ENCODE measurements at regions not wholly inside any gene's neighbourhood (a gene's known extent, or its start where the extent isn't known, plus 50 kb on each side); places are given as distances from the start of the nearest gene placed in this dataset.

- no peak for TF ChIP-seq CTCF (IDR thresholded peaks at IDR 0.05)
- TF ChIP-seq POLR2AphosphoS5 (IDR thresholded peaks at IDR 0.05), result no peak
- TF ChIP-seq POLR2A (IDR thresholded peaks at IDR 0.05), result no peak
- no peak for TF ChIP-seq EP300 (IDR thresholded peaks at IDR 0.05; ENCODE audit: low read depth)
These were observed 200.2 kb downstream of the HS3ST1 start for GRCh38 chr4:11228530-11228929.
